ENCODE measurements at regions not wholly inside any gene's neighbourhood (a gene's known extent, or its start where the extent isn't known, plus 50 kb on each side); places are given as distances from the start of the nearest gene placed in this dataset.

GRCh38 chr11:134008634-134009071 lies 51.9 kb upstream of the IGSF9B start:
- WGBS: 51% methylated on average over 4 of the region's 4 CpGs
- H3K27me3 ChIP-seq: no peaks in the 10 kb centered on the region
- TF ChIP-seq POLR2A (IDR thresholded peaks at IDR 0.05; ENCODE audit: low read depth): no peak
- TF ChIP-seq POLR2AphosphoS5 (IDR thresholded peaks at IDR 0.05): no peak
- TF ChIP-seq EP300 (IDR thresholded peaks at IDR 0.05): no peak
- no peak for TF ChIP-seq CTCF (IDR thresholded peaks at IDR 0.05)
- no peaks in the 10 kb centered on the region for H3K9me3 ChIP-seq
- H3K27ac ChIP-seq (replicated peaks in 1 of 4): no peak overlapping the region
- no peak overlapping the region for H3K4me3 ChIP-seq
- H3K36me3 ChIP-seq: no peaks in the 10 kb centered on the region
- no peak for DNase-seq (ENCODE audit: extremely low spot score)
- H3K4me1 ChIP-seq: peaks cover 10 to 16% (median 14%) of the 10 kb centered on the region in 4 donors
- intact Hi-C loops (cut with DNase I): no loop called here

- no peaks in the 10 kb centered on the region for H3K9me3 ChIP-seq
- H3K4me3 ChIP-seq: no peak overlapping the region
- peaks cover 2 to 20% (median 15%) of the 10 kb centered on the region in 4 donors for H3K4me1 ChIP-seq
- intact Hi-C loops (cut with DNase I): no loop called here
- H3K27ac ChIP-seq (replicated peaks in 1 of 4): no peak overlapping the region
- no peak for DNase-seq (ENCODE audit: extremely low spot score)
- H3K36me3 ChIP-seq: no peaks in the 10 kb centered on the region
- no peak for TF ChIP-seq POLR2AphosphoS5 (IDR thresholded peaks at IDR 0.05)
- TF ChIP-seq POLR2A (IDR thresholded peaks at IDR 0.05; ENCODE audit: low read depth): no peak
- no peak for TF ChIP-seq EP300 (IDR thresholded peaks at IDR 0.05)
- TF ChIP-seq CTCF (IDR thresholded peaks at IDR 0.05): no peak
- no peaks in the 10 kb centered on the region for H3K27me3 ChIP-seq
- WGBS: 93% methylated on average over 4 of the region's 4 CpGs
Measured at GRCh38 chr11:134013518-134013917, 55.4 kb upstream of the JAM3 start.

GRCh38 chr11:134014511-134014910 lies 54.4 kb upstream of the JAM3 start:
- DNase-seq (ENCODE audit: extremely low spot score): no peak
- intact Hi-C loops (cut with DNase I): no loop called here
- Histone ChIP-seq H3K9me3 (no peaks in the 10 kb centered on the region), H3K4me1 (peaks cover 2 to 20% (median 15%) of the 10 kb centered on the region in 4 donors), H3K36me3 (no peaks in the 10 kb centered on the region), H3K4me3 (no peak overlapping the region), H3K27me3 (no peaks in the 10 kb centered on the region), H3K27ac (replicated peaks in 1 of 4) (peak overlapping the region in 3 of 4 donors; percentile 13 to 57 (median 44))
- TF ChIP-seq CTCF (IDR thresholded peaks at IDR 0.05) (peak; percentile 43 to 58 (median 56)), EP300 (IDR thresholded peaks at IDR 0.05) (no peak)
- 47% methylated on average over 5 of the region's 5 CpGs for WGBS

GRCh38 chr11:134015556-134015955 lies 53.3 kb upstream of the JAM3 start:
- no peaks in the 10 kb centered on the region for H3K9me3 ChIP-seq
- TF ChIP-seq EP300 (IDR thresholded peaks at IDR 0.05) (no peak), CTCF (IDR thresholded peaks at IDR 0.05) (peak in 2 of 3 experiments; percentile 23 to 39), POLR2A (IDR thresholded peaks at IDR 0.05; ENCODE audit: low read depth) (no peak), POLR2AphosphoS5 (IDR thresholded peaks at IDR 0.05) (peak in 1 of 2 donors; percentile 36)
- peaks cover 2 to 20% (median 15%) of the 10 kb centered on the region in 4 donors for H3K4me1 ChIP-seq
- H3K27ac ChIP-seq (replicated peaks in 1 of 4): peak overlapping the region; percentile 13 to 57 (median 38)
- DNase-seq (ENCODE audit: extremely low spot score): no peak
- intact Hi-C loops (cut with DNase I): loop anchor here (5.0 kb wide), 1 partner anchor 43 kb away; no protein-coding TSS in a partner anchor
- H3K27me3 ChIP-seq: no peaks in the 10 kb centered on the region
- no peaks in the 10 kb centered on the region for H3K36me3 ChIP-seq
- H3K4me3 ChIP-seq: no peak overlapping the region
- 59% methylated on average over 5 of the region's 5 CpGs for WGBS
